A549 (cell line): ENCODE measurements at regions not wholly inside any gene's neighbourhood (a gene's known extent, or its start where the extent isn't known, plus 50 kb on each side); places are given as distances from the start of the nearest gene placed in this dataset.

Experiments used
- ATAC-seq, 2 experiments: fragments of 200-7000 bp in 1 of 2; fragments of >200 bp in 1 of 2; cut with Nextera tagmentation in 1 of 2; cut with Tn5 transposase in 1 of 2; 3 replicates each; pipeline versions ENCODE4 v1.8.0 to v1.9.1; 2018 to 2020; ENCODE audit warnings: mild to moderate bottlenecking in 1 of 2, moderate library complexity in 1 of 2
- CTCF ChIA-PET: fragments of 300-600 bp; sonication (Branson Sonifier 250); formaldehyde crosslinking; extraction: SDS; loops from one replicate; lab custom pipeline; 2021; ENCODE audit warnings: antibody characterized with exemption, inconsistent platforms; lab: Yijun Ruan, JAX
- POLR2A ChIA-PET: fragments of 350-600 bp; formaldehyde crosslinking; extraction: SDS; loops from one replicate; lab custom pipeline; 2021; ENCODE audit warnings: antibody characterized with exemption, inconsistent platforms; lab: Yijun Ruan, JAX
- DNase-seq, 2 experiments: peaks; one replicate each; pipeline versions ENCODE4 v3.0.0 to v3.0.0-alpha.2; 2011 to 2016; ENCODE audit warnings: low read depth in 1 of 2, low spot score in 1 of 2
- FAIRE-seq: peaks from 2 replicates; lab custom pipeline; 2011; peaks lifted over from hg19 to GRCh38; lab: Jason Lieb, UNC
- H3K27ac ChIP-seq, 2 experiments: fragments of >200 bp; sonication (Bioruptor Twin); formaldehyde crosslinking; 3 replicates each; pipeline ENCODE4 v1.5.1; 2016 to 2017
- H3K4me1 ChIP-seq: fragments of >200 bp; sonication (Bioruptor Twin); formaldehyde crosslinking; 3 replicates; pipeline ENCODE4 v1.6.1; 2016
- H3K4me2 ChIP-seq: fragments of >200 bp; sonication (Bioruptor Twin); formaldehyde crosslinking; 3 replicates; pipeline ENCODE4 v1.6.1; 2016
- H3K4me3 ChIP-seq: fragments of >200 bp; sonication (Bioruptor Twin); formaldehyde crosslinking; 3 replicates; pipeline ENCODE4 v1.5.1; 2016
- H3K9me3 ChIP-seq: fragments of >200 bp; sonication (Bioruptor Twin); formaldehyde crosslinking; 3 replicates; pipeline ENCODE4 v1.6.1; 2016
- CBX2 ChIP-seq: fragments of 200-600 bp; sonication (generic); IDR thresholded peaks from 2 replicates; pipeline ENCODE4 v1.6.1; 2016; ENCODE audit warnings: low read depth, mild to moderate bottlenecking, borderline replicate concordance
- CEBPB ChIP-seq, 2 experiments: fragments of >200 bp in 1 of 2; sonication (Bioruptor Twin) in 1 of 2; formaldehyde crosslinking in 1 of 2; IDR thresholded peaks; 2 replicates each; pipeline ENCODE4 v1.6.1; 2012 to 2016
- CHD2 ChIP-seq: fragments of 150-350 bp; IDR thresholded peaks from 2 replicates; pipeline ENCODE4 v1.6.1; 2014; ENCODE audit warnings: low read length; ENCODE audit not compliant: partially characterized antibody
- ELK1 ChIP-seq: fragments of 150-350 bp; IDR thresholded peaks from 2 replicates; pipeline ENCODE4 v1.6.1; 2014; ENCODE audit warnings: low read depth, mild to moderate bottlenecking, low read length
- EP300 ChIP-seq, 2 experiments: fragments of >200 bp; sonication (Bioruptor Twin); formaldehyde crosslinking; IDR thresholded peaks; 2 replicates in 1 of 2; 3 replicates in 1 of 2; pipeline ENCODE4 v1.6.1; 2016 to 2017
- ESRRA ChIP-seq: fragments of 150-350 bp; IDR thresholded peaks from 2 replicates; pipeline ENCODE4 v1.6.1; 2014; ENCODE audit warnings: mild to moderate bottlenecking, low read length, borderline replicate concordance
- FOSB ChIP-seq: fragments of 250-450 bp; sonication (Bioruptor Pico); IDR thresholded peaks from 2 replicates; pipeline ENCODE4 v1.5.0; 2020; ENCODE audit warnings: mild to moderate bottlenecking, moderate library complexity
- FOXS1 ChIP-seq: fragments of 250-450 bp; sonication (Bioruptor Pico); IDR thresholded peaks from 2 replicates; pipeline ENCODE4 v1.5.0; 2020; ENCODE audit warnings: mild to moderate bottlenecking, moderate library complexity
- GATA3 ChIP-seq: IDR thresholded peaks from 2 replicates; pipeline ENCODE4 v1.6.1; 2012; ENCODE audit warnings: borderline replicate concordance
- HDAC2 ChIP-seq: fragments of 200-600 bp; sonication (generic); IDR thresholded peaks from 2 replicates; pipeline ENCODE4 v1.6.1; 2016
- HEYL ChIP-seq: fragments of 250-450 bp; sonication (Bioruptor Pico); IDR thresholded peaks from 2 replicates; pipeline ENCODE4 v1.8.0; 2021; ENCODE audit warnings: mild to moderate bottlenecking, moderate library complexity
- JUN ChIP-seq, 2 experiments: fragments of >200 bp; sonication (Bioruptor Twin); formaldehyde crosslinking; IDR thresholded peaks; 2 replicates in 1 of 2; 3 replicates in 1 of 2; pipeline ENCODE4 v1.6.1; 2016 to 2017
- JUNB ChIP-seq: fragments of >200 bp; sonication (Bioruptor Twin); formaldehyde crosslinking; IDR thresholded peaks from 2 replicates; pipeline ENCODE4 v1.6.1; 2016
- NFE2L2 ChIP-seq: fragments of 150-350 bp; conservative IDR thresholded peaks from 2 replicates; pipeline ENCODE4 v1.6.1; 2014; ENCODE audit warnings: low read length
- NPAS2 ChIP-seq: fragments of 250-450 bp; sonication (Bioruptor Pico); IDR thresholded peaks from 2 replicates; pipeline ENCODE4 v1.8.0; 2022; ENCODE audit warnings: mild to moderate bottlenecking, moderate library complexity, borderline replicate concordance
- PHF8 ChIP-seq: fragments of 200-600 bp; sonication (generic); IDR thresholded peaks from 2 replicates; pipeline ENCODE4 v1.6.1; 2016; ENCODE audit warnings: low read depth, mild to moderate bottlenecking, antibody characterized with exemption, moderate library complexity, borderline replicate concordance
- POLR2AphosphoS2 ChIP-seq: conservative IDR thresholded peaks from 2 replicates; pipeline ENCODE4 v1.6.1; 2012; ENCODE audit warnings: low read length, improper control_type of control experiment, inconsistent platforms
- RAD21 ChIP-seq, 2 experiments: fragments of >200 bp in 1 of 2; sonication (Bioruptor Twin) in 1 of 2; formaldehyde crosslinking in 1 of 2; IDR thresholded peaks in 1 of 2; conservative IDR thresholded peaks in 1 of 2; 2 replicates in 1 of 2; 3 replicates in 1 of 2; pipeline ENCODE4 v1.6.1; 2012 to 2018; ENCODE audit warnings: inconsistent platforms in 1 of 2
- RARB ChIP-seq: fragments of 250-450 bp; sonication (Bioruptor Pico); IDR thresholded peaks from 2 replicates; pipeline ENCODE4 v1.8.0; 2021; ENCODE audit warnings: mild to moderate bottlenecking, moderate library complexity
- RNF2 ChIP-seq: fragments of 200-600 bp; sonication (generic); IDR thresholded peaks from 2 replicates; pipeline ENCODE4 v1.6.1; 2016; ENCODE audit warnings: low read depth, mild to moderate bottlenecking, antibody characterized with exemption, moderate library complexity, borderline replicate concordance
- SMC3 ChIP-seq: fragments of >200 bp; sonication (Bioruptor Twin); formaldehyde crosslinking; IDR thresholded peaks from 3 replicates; pipeline ENCODE4 v1.6.1; 2018; ENCODE audit warnings: inconsistent platforms
- TFCP2L1 ChIP-seq: fragments of 250-450 bp; sonication (Bioruptor Pico); IDR thresholded peaks from 2 replicates; pipeline ENCODE4 v1.5.0; 2021; ENCODE audit warnings: mild to moderate bottlenecking
- TP53 ChIP-seq: fragments of 250-450 bp; sonication (Bioruptor Pico); IDR thresholded peaks from 2 replicates; pipeline ENCODE4 v1.5.0; 2021; ENCODE audit warnings: mild to moderate bottlenecking, moderate library complexity
- USF2 ChIP-seq: fragments of 450-650 bp; IDR thresholded peaks from 2 replicates; pipeline ENCODE4 v1.6.1; 2014; ENCODE audit warnings: antibody characterized with exemption
- ZC3H11A ChIP-seq: fragments of 450-650 bp; IDR thresholded peaks from 2 replicates; pipeline ENCODE4 v1.6.1; 2014; ENCODE audit warnings: antibody characterized with exemption, mild to moderate bottlenecking
- ZNF302 ChIP-seq: fragments of 250-450 bp; sonication (Bioruptor Pico); IDR thresholded peaks from 2 replicates; pipeline ENCODE4 v1.9.0; 2021; ENCODE audit warnings: inconsistent platforms, mild to moderate bottlenecking, moderate library complexity
- WGBS: methylation state at CpG from one replicate; pipeline ENCODE4 v1.1.6; 2017; ENCODE audit errors: missing lambda C conversion rate; 5-methylcytosine and 5-hydroxymethylcytosine counted together
- TF ChIP-seq, protein P1 (sequence below): IDR thresholded peaks from 2 replicates; pipeline ENCODE4 v1.6.1; 2012

DNA sequence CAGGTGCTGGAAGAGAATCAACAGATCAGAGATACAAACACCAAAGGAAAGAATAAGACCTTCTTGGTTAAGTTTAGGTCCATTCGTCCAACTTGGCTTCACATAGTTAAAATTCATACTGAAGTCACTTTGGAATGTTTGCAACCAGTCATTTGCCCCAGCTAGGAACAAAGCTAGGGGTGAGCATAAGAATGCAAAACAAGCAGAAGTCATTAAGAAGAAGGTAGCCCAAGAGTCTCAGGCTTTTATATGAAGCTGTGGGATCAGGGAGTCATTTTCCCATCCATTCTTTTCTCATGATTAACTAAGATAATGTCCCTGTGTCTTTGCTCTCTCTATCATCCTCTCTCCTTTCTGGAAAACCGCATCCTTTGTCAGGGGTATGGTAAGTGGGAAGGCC is 51.5 kb upstream of the TMEM170B start:
- POLR2A ChIA-PET, result no interaction called here
- no peak overlapping the region for H3K4me2 ChIP-seq
- 89% methylated on average over 2 of the region's 2 CpGs for WGBS

GRCh38 chr6:11485271-11485670 is 52.3 kb upstream of the TMEM170B start:
- ChIA-PET POLR2A (no interaction called here), CTCF (interaction anchor here (0.7 to 1.0 kb wide), 2 partner anchors 11 to 57 kb away, joined by 3 to 6 read pairs; no protein-coding TSS in a partner anchor)
- DNase-seq (no peak), FAIRE-seq (no peak), ATAC-seq (no peak)
- H3K4me2 ChIP-seq, result no peak overlapping the region
- no peak overlapping the region for H3K4me3 ChIP-seq
- 77% methylated on average over 4 of the region's 4 CpGs for WGBS
- TF ChIP-seq TFCP2L1 (CRISPR knock-in tag) (no peak), EP300 (IDR thresholded peaks at IDR 0.05) (no peak), RNF2 (no peak), POLR2AphosphoS2 (no peak), ELK1 (no peak), ZC3H11A (no peak), ZNF302 (CRISPR knock-in tag) (no peak), JUN (IDR thresholded peaks at IDR 0.05) (no peak), SMC3 (no peak), RARB (CRISPR knock-in tag) (no peak), ESRRA (no peak), PHF8 (no peak), CHD2 (no peak), JUNB (no peak), CEBPB (IDR thresholded peaks at IDR 0.05) (no peak), USF2 (no peak)
- TF ChIP-seq, protein P1, sequence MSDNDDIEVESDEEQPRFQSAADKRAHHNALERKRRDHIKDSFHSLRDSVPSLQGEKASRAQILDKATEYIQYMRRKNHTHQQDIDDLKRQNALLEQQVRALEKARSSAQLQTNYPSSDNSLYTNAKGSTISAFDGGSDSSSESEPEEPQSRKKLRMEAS, result no peak
- no peaks in the 10 kb centered on the region for H3K9me3 ChIP-seq
- no peaks in the 10 kb centered on the region for H3K4me1 ChIP-seq
- H3K27ac ChIP-seq, result no peak overlapping the region

More for the DNA sequence above, 51.5 kb upstream of the TMEM170B start:
- H3K4me1 ChIP-seq, result no peaks in the 10 kb centered on the region
- 0 out of 6 replicates have a peak overlapping the region, but pooled peaks of 1 of the 2 experiments have one; percentile 46 for H3K27ac ChIP-seq
- TF ChIP-seq PHF8, result no peak
- no peak for TF ChIP-seq CBX2
- TF ChIP-seq HDAC2, result no peak
- TF ChIP-seq FOXS1, result no peak
- TF ChIP-seq RAD21 (conservative IDR thresholded peaks at IDR 0.05 in 1 of 2, IDR thresholded peaks at IDR 0.05 in 1 of 2), result no peak
- CTCF ChIA-PET, result interaction anchor here (2.5 kb wide), 1 partner anchor 10 kb away, joined by 15 read pairs; no protein-coding TSS in a partner anchor
- no peak overlapping the region for H3K4me3 ChIP-seq
- DNase-seq (no peak), FAIRE-seq (no peak), ATAC-seq (no peak)
- H3K9me3 ChIP-seq, result no peaks in the 10 kb centered on the region

DNA sequence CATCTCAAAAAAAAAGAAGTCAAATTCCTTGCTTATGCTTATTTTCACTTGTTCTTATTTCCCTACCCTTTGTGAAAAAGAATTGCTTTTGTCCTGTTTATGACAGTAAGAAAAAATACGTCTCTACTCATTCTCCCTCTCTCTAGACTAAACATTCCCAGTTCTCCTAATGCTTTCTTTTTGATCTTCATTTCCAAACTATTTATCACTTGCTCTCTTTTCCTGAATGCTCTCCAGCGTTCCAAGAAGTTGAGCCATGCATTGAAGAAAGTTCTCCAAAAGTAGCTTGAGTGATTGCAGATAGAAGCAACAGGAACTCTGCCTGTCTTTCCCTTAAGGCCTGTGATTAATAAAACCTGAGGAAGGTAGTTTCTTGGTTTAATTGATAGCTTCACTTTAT is 53.1 kb upstream of the TMEM170B start:
- WGBS, result 90% methylated on average over 2 of the region's 2 CpGs
- ChIA-PET CTCF (interaction anchor here (0.7 to 1.0 kb wide), 3 partner anchors 11 to 32 kb away, joined by 3 to 6 read pairs (median 4); no protein-coding TSS in a partner anchor), POLR2A (no interaction called here)
- FAIRE-seq (no peak), ATAC-seq (no peak), DNase-seq (no peak)
- H3K4me1 ChIP-seq, result no peaks in the 10 kb centered on the region
- no peak overlapping the region for H3K4me2 ChIP-seq
- H3K27ac ChIP-seq, result no peak overlapping the region
- TF ChIP-seq EP300 (IDR thresholded peaks at IDR 0.05), result no peak
- no peak for TF ChIP-seq ZNF302 (CRISPR knock-in tag)
- no peak for TF ChIP-seq HEYL
- no peak for TF ChIP-seq CBX2
- no peak for TF ChIP-seq POLR2AphosphoS2
- TF ChIP-seq RNF2, result no peak
- TF ChIP-seq FOXS1, result no peak
- TF ChIP-seq FOSB (CRISPR knock-in tag), result no peak
- TF ChIP-seq NPAS2 (CRISPR knock-in tag), result no peak
- no peak for TF ChIP-seq GATA3
- no peak for TF ChIP-seq NFE2L2
- no peak for TF ChIP-seq TP53 (CRISPR knock-in tag)
- H3K4me3 ChIP-seq, result no peak overlapping the region
- no peaks in the 10 kb centered on the region for H3K9me3 ChIP-seq
